HG02981 (cell line): ENCODE measurements at regions not wholly inside any gene's neighbourhood (a gene's known extent, or its start where the extent isn't known, plus 50 kb on each side); places are given as distances from the start of the nearest gene placed in this dataset.

Experiments used
- ATAC-seq: cut with Tn5 transposase; IDR thresholded peaks from one replicate; pipeline ENCODE4 v1.9.1; 2021; ENCODE audit warnings: mild to moderate bottlenecking, moderate library complexity; ENCODE audit not compliant: unreplicated experiment

DNA sequence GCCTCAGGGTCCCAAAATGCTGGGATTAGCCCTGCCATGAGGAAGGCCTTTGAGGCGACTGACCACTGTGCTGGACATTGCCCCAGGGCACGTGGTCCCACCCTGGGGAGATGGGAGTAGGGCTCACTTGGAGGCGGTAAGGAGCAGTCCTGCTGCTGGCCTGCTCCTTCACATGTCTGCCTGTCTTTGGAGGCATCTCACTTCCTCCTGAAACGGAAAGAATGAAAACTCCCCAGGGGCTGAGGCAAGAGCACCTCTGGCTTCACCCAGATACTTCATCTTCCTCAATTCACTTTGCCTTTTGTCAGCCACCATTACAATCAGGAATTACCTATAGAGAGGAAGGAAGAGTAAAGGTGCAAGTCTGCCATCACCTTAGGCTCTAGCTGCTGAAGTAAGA lies 59.9 kb upstream of the GATA6 start:
- ATAC-seq: no peak

DNA sequence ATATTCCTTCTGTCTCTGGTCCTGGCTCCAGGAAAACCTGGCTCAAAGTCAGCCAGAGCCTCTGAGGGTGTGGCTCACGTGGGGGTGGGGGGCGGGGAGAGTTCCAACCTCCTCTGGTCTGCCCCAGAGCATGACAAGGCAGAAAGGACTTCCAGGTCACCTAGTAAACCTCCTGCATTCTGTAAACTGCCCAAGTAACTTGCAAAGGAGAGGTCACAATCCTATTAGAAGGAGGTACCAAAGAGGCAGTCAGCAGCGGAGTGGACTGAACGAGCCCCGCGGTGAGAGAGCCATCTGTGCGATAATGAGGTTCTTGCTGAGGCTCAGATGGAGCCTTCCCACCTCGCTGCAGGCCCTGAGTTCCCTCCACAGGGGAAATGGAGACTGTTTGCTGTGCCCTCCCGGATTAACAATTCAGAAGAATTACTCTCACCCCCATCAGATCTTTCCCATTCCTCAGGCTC lies 58.9 kb upstream of the GATA6 start:
- ATAC-seq: no peak

- no peak for ATAC-seq
Observed at GRCh38 chr18:22112215-22112614, 57.2 kb upstream of the GATA6 start.

- ATAC-seq: no peak
Observed at GRCh38 chr18:22113144-22113844, 56.1 kb upstream of the GATA6 start.

GRCh38 chr18:22114526-22115321 lies 54.7 kb upstream of the GATA6 start:
- no peak for ATAC-seq

DNA sequence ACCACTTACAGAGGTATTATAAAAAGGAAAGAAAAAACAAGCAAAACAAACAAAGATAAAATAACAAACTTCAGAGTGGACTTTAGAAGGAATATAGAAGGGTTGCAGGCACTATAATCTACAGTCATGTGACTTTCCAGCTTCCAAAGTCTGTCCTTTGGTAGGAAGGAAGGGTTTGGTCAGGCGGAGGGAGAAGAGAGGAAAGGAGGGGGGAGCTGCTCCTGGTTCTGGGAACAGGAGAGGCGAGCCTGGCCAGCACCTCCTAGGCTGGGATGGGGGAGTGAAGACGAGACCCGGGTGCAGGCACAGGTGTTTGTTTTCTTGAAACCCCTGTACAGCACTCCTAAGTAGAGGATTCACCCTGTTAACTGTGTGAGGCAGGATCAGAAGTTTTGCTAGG lies 53.8 kb upstream of the GATA6 start:
- no peak for ATAC-seq
